ENCODE measurements at regions not wholly inside any gene's neighbourhood (a gene's known extent, or its start where the extent isn't known, plus 50 kb on each side); places are given as distances from the start of the nearest gene placed in this dataset.

- in situ Hi-C loops (cut with MboI), result no loop called here
- H3K36me3 ChIP-seq (ENCODE audit: low read depth), result no peaks in the 10 kb centered on the region
- H3F3A ChIP-seq (ENCODE audit: insufficient read depth), result no peaks in the 10 kb centered on the region; the same call in 1 of the 2 replicates
- H3K9me3 ChIP-seq (ENCODE audit: low read depth), result no peaks in the 10 kb centered on the region
- no peak for DNase-seq
- WGBS, 2 experiments (ENCODE audit: low coverage in 1 of 2, low lambda C conversion rate in 2 of 2, missing lambda C conversion rate in 2 of 2), result 63 to 65% methylated on average over 3 of the region's 3 CpGs
- H3K4me2 ChIP-seq (ENCODE audit: unreplicated experiment), result no peak overlapping the region
- no peaks in the 10 kb centered on the region for H3K9me2 ChIP-seq (ENCODE audit: insufficient read depth)
- H3K9ac ChIP-seq, result no peak overlapping the region
- H3K4me1 ChIP-seq (ENCODE audit: insufficient read depth), result peaks cover 18% of the 10 kb centered on the region
- TF ChIP-seq EZH2 (IDR thresholded peaks at IDR 0.05; ENCODE audit: insufficient read depth, poor library complexity, severe bottlenecking) (no peak), EZH2phosphoT487 (IDR thresholded peaks at IDR 0.05; ENCODE audit: insufficient read depth, low read depth) (no peak)
- no peak overlapping the region for H3K27ac ChIP-seq
- H3K79me2 ChIP-seq (ENCODE audit: insufficient read depth), result no peaks in the 10 kb centered on the region
- no peaks in the 10 kb centered on the region for H4K20me1 ChIP-seq (ENCODE audit: insufficient read depth)
- no peak overlapping the region for H3K4me3 ChIP-seq
- H2AFZ ChIP-seq, result no peak overlapping the region
- peaks cover 23% of the 10 kb centered on the region; the same call in 1 of the 2 replicates for H3K27me3 ChIP-seq (replicated peaks; ENCODE audit: insufficient read depth)
Observed at GRCh38 chr2:18122544-18123210, 244.2 kb downstream of the KCNS3 start.

- no peaks in the 10 kb centered on the region for H3K79me2 ChIP-seq (ENCODE audit: insufficient read depth)
- H3K4me1 ChIP-seq (ENCODE audit: insufficient read depth), result peaks cover 18% of the 10 kb centered on the region
- H2AFZ ChIP-seq, result no peak overlapping the region
- no peaks in the 10 kb centered on the region for H3K36me3 ChIP-seq (ENCODE audit: low read depth)
- TF ChIP-seq EZH2 (IDR thresholded peaks at IDR 0.05; ENCODE audit: insufficient read depth, poor library complexity, severe bottlenecking) (no peak), EZH2phosphoT487 (IDR thresholded peaks at IDR 0.05; ENCODE audit: insufficient read depth, low read depth) (peak; percentile 87; the same call in 1 of the 2 replicates)
- H3K4me3 ChIP-seq, result peak overlapping the region; percentile 18; the same call in 1 of the 2 replicates
- in situ Hi-C loops (cut with MboI), result no loop called here
- H3K9me2 ChIP-seq (ENCODE audit: insufficient read depth), result no peaks in the 10 kb centered on the region
- H3K27ac ChIP-seq, result no peak overlapping the region
- H3K4me2 ChIP-seq (ENCODE audit: unreplicated experiment), result no peak overlapping the region
- 0 to 2% methylated on average over 3 of the region's 3 CpGs for WGBS, 2 experiments (ENCODE audit: low coverage in 1 of 2, low lambda C conversion rate in 2 of 2, missing lambda C conversion rate in 2 of 2)
- no peaks in the 10 kb centered on the region for H3K9me3 ChIP-seq (ENCODE audit: low read depth)
- peak; percentile 92 for DNase-seq
- H3F3A ChIP-seq (ENCODE audit: insufficient read depth), result no peaks in the 10 kb centered on the region; the same call in 1 of the 2 replicates
- H3K9ac ChIP-seq, result no peak overlapping the region
- H3K27me3 ChIP-seq (replicated peaks; ENCODE audit: insufficient read depth), result peaks cover 28% of the 10 kb centered on the region; the same call in 1 of the 2 replicates
- no peaks in the 10 kb centered on the region for H4K20me1 ChIP-seq (ENCODE audit: insufficient read depth)
Observed at GRCh38 chr2:18119883-18120282, 241.4 kb downstream of the KCNS3 start.

- Histone ChIP-seq H3K27ac (no peak overlapping the region), H4K20me1 (ENCODE audit: insufficient read depth) (no peaks in the 10 kb centered on the region), H3K4me1 (ENCODE audit: insufficient read depth) (peaks cover 18% of the 10 kb centered on the region), H3K79me2 (ENCODE audit: insufficient read depth) (no peaks in the 10 kb centered on the region), H3K9me3 (ENCODE audit: low read depth) (no peaks in the 10 kb centered on the region), H3K9ac (no peak overlapping the region), H3K4me2 (ENCODE audit: unreplicated experiment) (no peak overlapping the region), H3F3A (ENCODE audit: insufficient read depth) (no peaks in the 10 kb centered on the region; the same call in 1 of the 2 replicates), H2AFZ (no peak overlapping the region), H3K9me2 (ENCODE audit: insufficient read depth) (no peaks in the 10 kb centered on the region), H3K4me3 (no peak overlapping the region), H3K27me3 (replicated peaks; ENCODE audit: insufficient read depth) (peaks cover 23% of the 10 kb centered on the region), H3K36me3 (ENCODE audit: low read depth) (no peaks in the 10 kb centered on the region)
- TF ChIP-seq EZH2phosphoT487 (IDR thresholded peaks at IDR 0.05; ENCODE audit: insufficient read depth, low read depth), result no peak
- TF ChIP-seq EZH2 (IDR thresholded peaks at IDR 0.05; ENCODE audit: insufficient read depth, poor library complexity, severe bottlenecking), result no peak
- peak; percentile 73 for DNase-seq
- in situ Hi-C loops (cut with MboI), result no loop called here
- WGBS, 2 experiments (ENCODE audit: low coverage in 1 of 2, low lambda C conversion rate in 2 of 2, missing lambda C conversion rate in 2 of 2), result 43 to 46% methylated on average over 5 of the region's 5 CpGs
Observed at GRCh38 chr2:18118703-18119102, 240.2 kb downstream of the KCNS3 start.

- H3F3A ChIP-seq (ENCODE audit: insufficient read depth), result no peaks in the 10 kb centered on the region; the same call in 1 of the 2 replicates
- WGBS, 2 experiments (ENCODE audit: low coverage in 1 of 2, low lambda C conversion rate in 2 of 2, missing lambda C conversion rate in 2 of 2), result 31 to 33% methylated on average over 2 of the region's 2 CpGs
- no peaks in the 10 kb centered on the region for H4K20me1 ChIP-seq (ENCODE audit: insufficient read depth)
- in situ Hi-C loops (cut with MboI), result no loop called here
- H3K9me2 ChIP-seq (ENCODE audit: insufficient read depth), result no peaks in the 10 kb centered on the region
- no peak overlapping the region for H2AFZ ChIP-seq
- H3K4me1 ChIP-seq (ENCODE audit: insufficient read depth), result peaks cover 18% of the 10 kb centered on the region
- H3K36me3 ChIP-seq (ENCODE audit: low read depth), result no peaks in the 10 kb centered on the region
- H3K9ac ChIP-seq, result no peak overlapping the region
- H3K4me2 ChIP-seq (ENCODE audit: unreplicated experiment), result no peak overlapping the region
- no peaks in the 10 kb centered on the region for H3K9me3 ChIP-seq (ENCODE audit: low read depth)
- no peak overlapping the region for H3K4me3 ChIP-seq
- TF ChIP-seq EZH2 (IDR thresholded peaks at IDR 0.05; ENCODE audit: insufficient read depth, poor library complexity, severe bottlenecking), result no peak
- TF ChIP-seq EZH2phosphoT487 (IDR thresholded peaks at IDR 0.05; ENCODE audit: insufficient read depth, low read depth), result no peak
- DNase-seq, result peak; percentile 67
- no peaks in the 10 kb centered on the region for H3K79me2 ChIP-seq (ENCODE audit: insufficient read depth)
- peaks cover 15% of the 10 kb centered on the region; the same call in 1 of the 2 replicates for H3K27me3 ChIP-seq (replicated peaks; ENCODE audit: insufficient read depth)
- no peak overlapping the region for H3K27ac ChIP-seq
Observed at GRCh38 chr2:18117592-18117991, 239.1 kb downstream of the KCNS3 start.

Measured in GM23248 (cell line).